ENCODE measurements at regions not wholly inside any gene's neighbourhood (a gene's known extent, or its start where the extent isn't known, plus 50 kb on each side); places are given as distances from the start of the nearest gene placed in this dataset.
"Not testable (repeated sequence)": the region's sequence is repeated elsewhere in the genome, so short reads cannot be mapped to it uniquely, and the experiment has no call there.

DNA sequence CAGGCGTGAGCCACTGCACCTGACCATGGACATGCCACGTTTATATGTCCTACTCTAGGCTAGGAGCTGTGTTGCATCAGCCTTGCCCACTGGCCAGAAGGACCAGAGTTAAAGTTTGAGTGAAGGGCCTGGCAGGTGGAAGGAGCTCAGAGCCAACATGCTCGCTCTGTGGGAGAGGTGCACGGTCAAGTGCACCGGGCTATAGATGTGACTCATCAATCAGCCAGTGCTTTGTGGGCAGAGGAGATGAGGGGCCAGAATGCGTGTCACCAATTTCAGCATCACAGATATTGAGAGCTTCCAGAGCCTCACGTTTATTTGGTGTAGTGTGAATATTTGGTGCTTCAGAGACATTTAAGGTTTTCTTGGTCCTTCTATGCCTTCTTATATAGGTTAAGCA lies 137.3 kb upstream of the KBTBD8 start:
- no peak for DNase-seq

DNA sequence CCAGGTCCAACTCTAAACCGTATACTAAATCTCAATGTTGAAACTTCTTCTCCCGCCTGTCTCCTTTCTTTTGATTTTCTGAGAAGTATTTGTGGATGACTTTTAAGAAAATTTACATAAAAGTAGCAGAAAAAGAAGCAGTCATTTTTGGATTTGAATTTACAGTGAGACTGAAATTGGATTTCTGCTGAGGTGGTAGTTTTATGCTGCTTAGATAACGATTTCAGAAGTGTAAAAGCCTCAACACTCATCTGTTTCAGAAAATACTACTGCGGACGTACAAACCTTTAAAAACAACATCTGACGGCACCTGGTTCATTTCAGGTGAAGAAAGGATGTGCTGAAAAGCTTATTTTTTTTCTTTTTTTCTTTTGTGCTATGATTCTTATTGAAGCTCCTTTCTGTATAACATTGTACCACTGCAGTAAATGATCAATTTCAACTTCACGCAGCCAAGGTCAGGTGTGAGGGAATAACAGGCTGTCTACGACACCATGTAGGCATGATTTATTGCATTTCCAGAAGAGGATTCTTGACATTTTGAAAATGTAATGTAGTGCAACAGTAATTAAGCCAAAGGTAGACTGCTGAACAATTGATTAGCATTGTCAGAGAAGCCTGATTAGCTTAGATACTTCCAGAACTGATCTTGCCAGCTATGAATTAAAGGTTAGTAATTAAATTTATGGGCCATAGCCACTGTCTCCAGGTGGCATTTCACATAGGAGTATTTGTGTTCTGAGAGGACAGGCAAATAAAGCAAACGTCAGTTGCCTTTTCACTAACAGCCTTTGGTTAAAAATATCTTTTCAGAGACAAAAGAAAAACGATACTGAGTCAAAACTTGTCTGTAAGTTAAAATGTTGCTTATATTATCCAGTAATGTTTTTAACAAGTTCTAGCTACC lies 134.6 kb upstream of the KBTBD8 start:
- no peak for DNase-seq

DNA sequence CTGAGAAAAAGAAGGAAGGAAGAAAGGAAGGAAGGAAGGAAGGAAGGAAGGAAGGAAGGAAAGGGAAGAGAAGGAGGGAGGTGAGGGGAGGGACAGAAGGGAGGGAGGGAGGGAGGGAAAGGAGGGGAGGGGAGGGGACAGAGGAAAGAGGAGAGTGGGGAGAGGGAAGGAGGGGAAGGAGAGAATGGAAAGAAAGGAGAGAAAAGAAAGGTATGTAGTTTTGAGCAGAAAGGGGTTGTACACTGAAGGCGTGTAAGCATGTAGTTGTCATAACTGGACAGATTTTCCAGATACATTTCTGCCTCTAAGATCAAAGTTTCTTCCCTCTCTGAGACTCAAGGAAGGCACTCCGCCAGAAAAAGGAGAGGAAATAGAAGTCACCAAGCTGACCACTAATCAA lies 113.4 kb upstream of the KBTBD8 start:
- no peak for DNase-seq

DNA sequence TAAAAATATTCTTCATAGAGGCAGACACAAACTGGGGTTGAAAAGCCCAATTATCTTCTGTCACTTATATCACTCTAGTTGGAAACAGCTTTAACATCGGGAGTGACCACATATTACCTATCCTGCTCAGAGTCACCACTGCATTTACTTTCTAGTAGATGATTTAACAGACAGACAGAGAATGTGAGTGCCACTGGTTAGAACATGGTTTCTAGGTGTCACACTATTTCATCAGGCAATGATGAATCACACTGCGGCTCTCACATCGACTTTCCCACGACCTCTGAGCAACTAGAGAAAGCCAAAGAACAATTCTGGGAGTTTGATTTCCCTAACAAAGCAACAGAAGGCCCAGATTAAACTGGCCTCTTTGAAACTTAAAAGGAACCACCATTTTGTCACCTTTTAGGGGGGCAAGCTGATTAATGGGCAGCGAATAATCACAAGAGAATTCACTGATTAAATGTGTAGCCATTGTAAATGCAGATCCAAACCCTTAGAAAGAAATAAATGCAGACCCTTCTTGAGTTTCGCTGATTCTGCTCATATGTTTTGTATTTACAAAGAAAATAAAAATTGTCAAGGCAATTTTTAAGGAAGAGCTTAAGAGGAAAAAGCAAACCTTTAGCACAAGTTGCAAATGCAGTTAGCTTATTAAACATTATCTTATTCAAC lies 112.6 kb upstream of the KBTBD8 start:
- no peak for DNase-seq

DNA sequence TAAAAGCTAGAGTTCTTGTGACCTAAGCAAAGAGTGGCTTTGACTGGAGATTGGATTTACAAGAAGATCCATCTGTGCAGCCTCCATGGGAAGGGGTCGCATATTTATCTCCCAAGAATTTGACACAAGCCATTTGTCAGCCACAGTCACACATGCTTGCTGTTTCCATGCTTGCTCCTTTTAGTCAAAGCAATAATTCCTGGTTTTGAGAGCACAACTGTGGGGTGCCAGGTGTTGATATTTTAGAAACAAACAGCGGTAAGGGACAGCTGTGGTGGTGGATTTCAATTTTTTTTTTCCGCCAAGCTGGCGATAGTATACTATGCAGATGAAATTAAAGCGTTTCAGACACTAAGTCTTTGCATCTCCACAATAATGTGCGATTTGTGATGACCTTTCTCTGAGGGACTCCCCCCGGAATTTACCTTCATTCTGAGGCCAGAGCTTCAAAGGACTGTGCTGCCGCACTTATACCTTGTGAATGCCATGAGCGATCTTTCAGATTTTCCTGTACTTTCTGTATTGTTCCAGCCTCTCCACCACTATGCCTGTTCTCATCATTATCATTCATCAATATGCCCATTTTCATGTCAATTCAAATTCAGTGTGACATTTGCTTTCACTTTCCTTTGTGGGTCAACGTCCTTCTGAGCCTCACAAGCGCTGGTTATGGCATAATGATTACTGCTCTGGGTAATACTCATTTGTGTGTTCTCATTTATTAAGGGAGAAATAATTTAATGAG lies 108.2 kb upstream of the KBTBD8 start:
- no peak for DNase-seq

DNA sequence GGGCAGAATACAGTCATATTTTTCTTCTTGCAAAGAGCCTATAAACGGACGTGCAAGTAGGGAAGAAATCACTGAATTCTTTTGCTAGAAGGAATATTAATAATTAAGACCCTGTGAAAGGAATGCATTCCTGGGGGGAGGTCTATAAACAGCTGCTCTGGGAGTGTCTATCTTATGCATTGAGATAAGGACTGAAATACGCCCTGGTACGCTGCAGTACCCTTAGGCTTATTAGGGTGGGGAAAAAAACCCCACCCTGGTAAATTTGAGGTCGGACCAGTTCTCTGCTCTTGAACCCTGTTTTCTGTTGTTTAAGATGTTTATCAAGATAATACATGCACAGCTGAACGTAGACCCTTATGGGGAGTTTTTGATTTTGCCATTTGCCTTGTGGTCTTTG lies 100.0 kb upstream of the KBTBD8 start:
- DNase-seq = no peak

DNA sequence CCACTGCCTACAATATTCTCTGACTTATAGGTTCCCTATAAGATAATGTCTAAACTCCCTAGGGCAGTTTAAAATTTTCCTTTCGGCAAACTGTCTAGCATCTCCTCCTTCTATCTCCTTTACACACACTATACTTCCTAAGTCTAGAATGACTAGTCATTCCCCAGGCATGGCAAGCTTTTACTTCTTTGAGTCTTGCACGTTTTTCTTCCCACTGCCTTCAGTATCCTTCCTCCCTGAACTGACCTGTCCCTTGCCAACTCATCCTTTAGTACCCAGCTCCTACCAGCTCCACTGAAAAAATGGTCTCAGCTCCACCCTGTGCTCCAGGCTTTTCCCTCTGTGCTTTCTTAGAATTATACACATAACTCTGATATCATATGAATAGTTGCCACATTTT lies 93.8 kb upstream of the KBTBD8 start:
- no peak for DNase-seq

DNA sequence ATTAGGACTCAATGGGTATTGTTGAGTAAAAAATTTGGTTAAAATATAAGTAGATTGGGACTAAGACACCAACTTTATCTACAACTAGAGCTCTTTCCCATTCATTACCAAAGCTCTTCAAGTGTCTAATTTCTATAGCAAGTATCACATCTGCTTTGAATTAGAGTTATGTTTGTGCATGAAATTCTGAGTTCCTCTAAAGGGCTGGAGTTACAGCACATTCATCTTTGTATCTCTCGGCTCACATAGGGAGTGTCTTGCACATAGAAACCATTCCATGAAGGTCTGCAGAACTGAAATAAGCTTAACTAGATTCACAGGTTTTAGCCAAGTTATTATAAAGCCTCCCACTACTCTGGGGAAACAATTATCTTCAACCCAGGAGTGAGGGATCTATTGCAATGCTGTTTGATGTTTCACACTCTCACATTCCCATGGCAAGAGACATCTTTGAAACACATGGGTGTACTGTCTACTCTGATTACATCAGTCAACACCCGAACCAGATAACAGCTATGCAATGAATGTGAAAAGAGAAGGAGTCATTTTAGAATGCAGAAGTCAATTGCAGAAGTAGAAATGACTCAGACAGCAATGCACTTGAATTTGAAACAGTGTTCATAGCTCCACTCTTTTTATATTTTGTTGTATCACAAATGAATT lies 93.1 kb upstream of the KBTBD8 start:
- peak; percentile 19 to 78 (median 51) for DNase-seq

DNA sequence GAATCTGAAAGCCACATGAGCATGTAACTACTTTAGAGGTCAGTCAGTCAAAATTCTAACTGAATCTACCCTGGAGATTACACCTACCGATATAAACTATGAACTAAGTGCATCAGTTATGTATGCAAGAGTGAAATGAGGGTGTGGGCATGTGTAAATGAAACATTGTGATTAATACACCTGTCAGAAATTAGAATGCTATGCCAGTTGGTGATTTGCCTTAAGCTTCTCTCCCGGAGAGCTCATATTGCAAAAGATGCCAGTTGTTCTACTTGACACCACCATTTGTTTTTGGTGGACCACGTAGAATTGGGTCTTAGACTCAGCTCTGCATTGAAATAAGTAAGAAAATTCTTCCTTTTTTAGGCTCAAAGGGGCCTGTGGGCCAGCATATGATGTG lies 91.0 kb upstream of the KBTBD8 start:
- DNase-seq = no peak

DNA sequence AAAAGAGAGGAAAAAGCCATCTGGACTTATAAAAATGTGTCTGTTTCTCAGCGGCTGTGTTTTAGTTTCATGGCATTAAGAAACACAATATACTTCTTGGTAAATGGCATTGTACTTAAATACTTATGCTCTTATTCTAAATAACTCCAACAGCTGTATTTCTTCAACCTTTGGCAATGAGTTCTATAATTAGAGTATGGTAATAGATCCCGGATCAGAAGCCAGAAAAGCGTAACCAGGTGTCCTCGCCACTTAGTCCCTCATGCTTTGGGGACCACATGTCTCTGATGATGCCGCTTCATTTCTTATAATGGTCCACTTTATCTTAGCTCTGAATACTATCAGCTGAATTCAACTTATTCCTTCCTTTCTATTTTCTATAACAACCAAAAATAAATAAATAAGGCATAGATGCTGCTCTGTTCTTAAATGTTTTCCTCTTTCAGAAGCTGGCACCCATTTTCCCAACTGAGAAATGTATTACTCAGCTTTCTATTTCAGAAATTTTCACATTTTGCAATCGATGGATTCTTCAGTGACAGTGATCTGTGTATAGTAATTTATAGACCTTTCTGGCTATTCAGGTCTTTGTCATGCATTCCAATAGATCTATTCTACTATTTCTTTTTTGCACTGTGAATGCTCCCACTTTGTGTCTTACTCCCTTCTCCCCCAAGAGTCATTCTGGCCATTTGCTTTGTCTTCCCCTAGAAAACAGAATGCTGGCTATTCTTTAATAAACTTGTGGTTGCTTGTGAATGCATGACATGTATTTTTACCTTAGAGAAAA lies 87.6 kb upstream of the KBTBD8 start:
- DNase-seq = no peak

DNA sequence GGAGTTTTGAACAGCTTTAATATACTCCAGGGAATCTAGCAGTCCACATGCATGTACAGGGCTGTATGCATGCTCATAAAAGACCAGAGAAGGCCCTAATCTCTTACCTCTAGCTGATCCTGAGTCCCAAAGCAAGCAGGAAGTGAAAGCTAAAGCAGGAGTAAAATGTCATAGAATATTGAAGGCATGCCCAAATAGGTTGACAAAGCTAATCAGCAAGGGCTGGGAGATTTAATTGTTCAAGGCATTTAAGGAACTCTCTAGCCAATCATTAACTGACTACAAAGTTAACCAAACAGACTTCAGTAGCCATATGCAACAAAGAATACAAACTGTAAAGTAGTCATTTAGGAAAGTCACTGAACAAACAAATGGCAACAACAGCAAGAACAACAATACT lies 85.8 kb upstream of the KBTBD8 start:
- DNase-seq = no peak

DNA sequence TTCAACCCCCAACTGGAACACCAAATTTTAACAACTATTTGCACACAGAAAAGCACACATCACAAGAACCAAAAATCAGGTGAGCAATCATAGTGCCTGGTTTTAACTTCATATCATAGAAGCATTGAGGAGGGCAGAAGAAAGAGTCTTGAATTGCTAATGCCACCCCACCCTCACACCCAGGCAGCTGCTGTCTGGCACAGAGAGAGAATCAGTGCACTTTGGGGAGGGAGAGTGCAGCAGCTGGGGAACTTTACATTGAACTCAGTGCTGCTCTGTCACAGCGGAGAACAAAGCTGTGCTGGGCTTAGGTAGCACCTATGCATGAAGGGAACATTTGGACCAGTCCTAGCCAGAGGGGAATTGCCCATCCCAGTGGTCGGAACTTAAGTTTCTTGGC lies 76.0 kb upstream of the KBTBD8 start:
- no peak for DNase-seq

DNA sequence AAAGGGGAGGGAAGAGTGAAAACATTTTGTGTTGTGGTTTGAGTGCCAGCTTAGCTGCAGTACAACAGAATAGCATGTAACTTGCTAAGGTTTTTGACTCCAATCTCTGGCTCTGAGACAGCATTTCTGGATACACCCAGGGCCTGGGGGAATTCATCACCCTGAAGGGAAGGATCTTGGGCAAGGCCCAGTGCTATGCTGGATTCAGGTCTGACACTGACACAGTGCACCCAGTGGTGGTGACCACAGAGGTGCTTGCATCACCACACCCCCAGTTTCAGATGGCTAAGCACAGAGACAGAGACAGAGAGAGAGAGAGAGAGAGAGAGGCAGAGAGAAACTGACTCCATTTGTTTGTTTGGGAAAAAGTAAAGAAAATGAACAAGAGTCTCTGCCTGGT lies 74.1 kb upstream of the KBTBD8 start:
- DNase-seq = no peak

DNA sequence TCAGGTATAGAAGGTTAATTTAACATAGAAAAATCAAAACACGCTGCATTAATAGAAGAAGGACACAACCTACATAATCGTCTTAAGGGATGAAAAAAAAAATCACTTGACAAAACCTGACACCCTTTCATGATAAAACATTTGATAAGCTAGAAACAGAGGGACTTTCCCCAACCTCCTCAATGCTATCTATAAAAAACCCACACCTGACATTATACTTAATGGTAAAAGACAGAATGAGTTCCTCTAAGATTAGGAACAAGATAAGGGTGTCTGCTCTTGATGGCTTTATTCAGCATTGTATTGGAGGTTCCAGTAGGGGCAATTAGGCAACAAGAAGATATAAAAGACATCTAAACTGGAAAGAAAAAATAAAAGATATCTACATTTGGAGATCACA lies 69.9 kb upstream of the KBTBD8 start:
- no peak for DNase-seq

DNA sequence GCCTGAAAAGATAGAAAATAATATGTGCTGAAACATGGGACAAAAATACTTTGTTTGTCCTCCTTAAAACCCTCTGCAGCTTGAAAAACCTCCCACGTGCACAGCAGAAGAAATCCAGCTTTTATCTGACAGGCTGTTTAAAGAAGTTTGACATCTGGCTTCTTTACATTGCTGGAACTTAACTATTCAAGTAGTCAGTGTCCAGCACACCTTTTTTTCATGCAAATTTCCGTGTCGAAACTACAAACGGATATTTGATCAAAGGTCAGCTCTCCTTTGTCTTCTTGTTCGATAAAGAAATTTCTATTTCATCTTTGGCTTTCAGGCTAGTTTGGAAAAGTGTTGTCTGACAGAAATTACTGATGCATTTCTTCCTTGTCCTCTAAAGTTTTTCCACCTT lies 66.8 kb upstream of the KBTBD8 start:
- no peak for DNase-seq

DNA sequence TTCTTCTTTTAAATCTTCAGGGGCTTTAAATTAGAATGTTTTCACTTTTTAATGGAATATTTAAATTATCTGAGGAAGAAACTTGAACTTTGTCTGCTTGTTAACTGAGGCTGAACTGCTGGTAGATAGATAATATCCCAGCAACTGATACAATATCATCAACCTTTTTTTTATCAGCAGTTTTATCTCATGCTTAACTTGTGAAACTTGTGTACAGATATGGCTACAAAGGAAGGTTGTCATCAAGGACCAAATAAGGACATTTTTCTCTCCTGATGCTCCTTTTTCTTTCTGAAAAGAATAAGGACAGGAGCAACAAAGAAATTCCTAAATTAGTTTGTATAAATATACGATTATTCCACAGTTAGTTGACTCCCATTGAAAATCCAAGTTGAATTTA lies 66.4 kb upstream of the KBTBD8 start:
- no peak for DNase-seq

DNA sequence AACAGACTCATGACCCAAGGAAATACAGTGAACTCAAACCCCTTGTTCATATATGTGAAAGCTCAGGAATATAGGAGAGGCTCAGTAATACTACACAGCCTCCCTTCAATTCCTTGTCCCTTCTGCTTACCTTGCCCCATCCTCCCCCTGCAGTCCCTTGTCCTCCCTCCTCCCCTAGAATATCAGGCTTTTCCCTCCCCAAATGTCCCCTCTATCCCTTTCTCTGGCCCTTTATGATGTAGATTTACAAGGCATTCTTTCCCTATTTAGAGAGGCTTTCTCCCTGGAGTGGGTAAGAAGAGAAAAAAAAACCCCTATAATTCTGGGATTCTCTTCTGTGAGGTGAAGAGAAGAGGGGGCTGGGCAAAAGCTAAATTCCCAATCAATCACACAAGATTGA lies 64.9 kb upstream of the KBTBD8 start:
- no peak for DNase-seq

DNA sequence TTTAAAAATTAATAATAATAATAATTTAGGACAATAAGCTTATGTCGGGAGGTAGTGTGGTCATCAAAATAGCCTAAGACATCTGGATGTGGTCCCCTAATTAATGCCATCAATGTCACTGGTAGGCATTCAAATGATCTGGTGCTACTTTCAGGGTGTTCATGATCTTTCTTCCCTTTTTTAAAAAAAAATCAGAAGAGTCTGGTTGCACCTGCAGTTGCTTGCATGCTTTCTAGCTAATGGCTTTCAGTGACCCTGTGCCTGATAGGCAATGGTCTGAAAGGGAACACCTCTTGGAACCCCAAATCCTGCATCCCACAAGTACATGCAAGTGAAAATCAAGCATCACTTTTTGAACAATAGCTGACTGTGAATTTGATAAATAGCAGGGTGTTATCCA lies 64.1 kb upstream of the KBTBD8 start:
- DNase-seq = no peak

DNA sequence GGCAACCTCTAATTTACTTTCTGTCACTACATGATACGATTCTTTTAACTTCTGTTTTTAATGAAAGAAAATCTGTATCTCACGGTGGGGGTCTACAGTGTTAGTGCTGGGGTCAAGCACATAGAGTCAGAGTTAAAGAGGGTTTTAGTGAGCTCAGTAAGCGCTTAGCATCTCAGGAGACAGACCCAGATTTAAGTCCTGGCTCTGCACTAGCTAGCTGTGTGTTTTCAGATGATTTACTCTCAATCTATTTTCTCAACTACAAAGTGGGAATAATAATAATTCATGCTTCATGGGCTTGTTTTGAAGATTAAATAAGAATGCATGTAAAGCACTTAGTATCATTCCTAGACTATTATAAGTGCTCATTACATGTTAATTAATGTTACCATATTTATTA lies 63.4 kb upstream of the KBTBD8 start:
- DNase-seq = no peak

DNA sequence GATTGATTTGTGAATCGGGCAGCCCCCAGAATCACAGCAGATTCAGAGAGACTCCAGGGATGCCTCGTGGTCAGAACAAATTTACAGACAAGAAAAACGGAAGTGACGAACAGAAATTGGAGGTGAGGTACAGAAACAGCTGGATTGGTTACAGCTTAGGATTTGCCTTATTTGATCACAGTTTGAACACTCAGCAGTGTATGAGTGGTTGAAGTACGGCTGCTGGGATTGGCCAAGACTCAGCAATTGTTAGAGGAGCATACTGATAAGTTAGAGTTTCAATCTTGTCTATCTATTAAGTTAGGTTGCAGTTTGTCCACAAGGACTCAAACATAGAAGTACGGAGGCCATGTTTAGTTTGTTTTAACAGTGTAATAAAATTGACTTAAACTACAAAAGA lies 61.1 kb upstream of the KBTBD8 start:
- not testable (repeated sequence) for DNase-seq

DNA sequence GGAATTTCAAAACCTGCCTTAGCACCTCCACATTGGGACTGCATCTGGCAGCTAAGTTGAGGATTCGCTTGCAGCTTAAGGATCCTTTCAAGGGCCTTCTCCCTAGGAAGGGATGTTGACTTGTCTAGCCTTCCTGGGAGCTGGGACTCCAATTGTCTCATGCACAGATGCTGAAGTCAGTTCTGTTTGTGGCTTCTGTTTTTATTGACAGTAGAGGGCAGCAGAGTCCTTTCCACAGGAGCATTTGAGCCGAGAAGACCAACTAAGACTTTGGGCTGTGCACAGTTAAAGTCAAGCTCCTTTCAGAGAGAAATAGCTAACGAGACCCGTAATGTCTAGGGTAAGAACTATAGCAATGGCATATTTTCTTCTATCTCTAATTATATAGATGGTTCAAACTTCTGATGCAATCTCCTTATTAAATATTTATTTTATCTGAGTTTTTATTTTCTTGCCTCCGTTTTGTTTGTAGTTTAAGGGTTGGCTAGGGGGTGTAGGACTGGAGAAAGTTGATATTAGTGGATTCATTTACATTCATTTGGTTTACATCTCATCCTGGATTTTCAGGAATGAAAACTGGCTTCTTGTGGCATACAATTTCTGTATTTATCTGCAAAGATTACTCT lies 59.7 kb upstream of the KBTBD8 start:
- peak; percentile 57 to 78 (median 64) for DNase-seq

DNA sequence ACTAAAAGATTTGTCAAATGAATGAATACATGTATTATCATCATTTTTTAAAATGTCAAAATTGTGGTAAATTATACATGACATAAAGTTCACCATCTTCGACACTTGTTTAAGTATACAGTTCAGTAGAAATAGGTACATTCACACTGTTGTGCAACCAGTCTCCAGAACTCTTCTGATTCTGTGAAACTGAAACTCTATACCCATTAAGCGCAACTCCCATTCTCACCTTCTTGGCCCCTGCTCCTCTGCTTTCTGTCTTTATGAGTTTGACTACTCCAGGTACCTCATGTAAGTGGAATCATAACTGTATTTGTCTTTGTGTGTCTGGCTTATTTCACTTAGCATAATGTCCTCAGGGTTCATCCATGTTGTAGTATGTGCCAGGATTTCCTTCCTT lies 50.1 kb upstream of the KBTBD8 start:
- no peak for DNase-seq

All from suppressor macrophage (primary cell).